ENCODE measurements at regions not wholly inside any gene's neighbourhood (a gene's known extent, or its start where the extent isn't known, plus 50 kb on each side); places are given as distances from the start of the nearest gene placed in this dataset.

GRCh38 chr1:218078916-218079315, 206.2 kb upstream of the RRP15 start:
- DNase-seq (ENCODE audit: low read depth), result no peak
- no peak for TF ChIP-seq CTCF (IDR thresholded peaks at IDR 0.05; ENCODE audit: insufficient read depth, low read depth, low read length, missing control alignments)
- no peak overlapping the region for H3K4me3 ChIP-seq (ENCODE audit: low read length)

- no peak for TF ChIP-seq CTCF (IDR thresholded peaks at IDR 0.05; ENCODE audit: insufficient read depth, low read depth, low read length, missing control alignments)
- no peak overlapping the region for H3K4me3 ChIP-seq (ENCODE audit: low read length)
- DNase-seq (ENCODE audit: low read depth), result no peak
Observed at GRCh38 chr1:218079347-218079746, 205.7 kb upstream of the RRP15 start.

- TF ChIP-seq CTCF (IDR thresholded peaks at IDR 0.05; ENCODE audit: insufficient read depth, low read depth, low read length, missing control alignments), result no peak
- DNase-seq (ENCODE audit: low read depth), result no peak
- no peak overlapping the region for H3K4me3 ChIP-seq (ENCODE audit: low read length)
Observed at GRCh38 chr1:218079820-218080219, 205.3 kb upstream of the RRP15 start.

GRCh38 chr1:218080863-218081262, 204.2 kb upstream of the RRP15 start:
- TF ChIP-seq CTCF (IDR thresholded peaks at IDR 0.05; ENCODE audit: insufficient read depth, low read depth, low read length, missing control alignments), result no peak
- DNase-seq (ENCODE audit: low read depth), result no peak
- no peak overlapping the region for H3K4me3 ChIP-seq (ENCODE audit: low read length)

GRCh38 chr1:218081358-218081757, 203.7 kb upstream of the RRP15 start:
- no peak for TF ChIP-seq CTCF (IDR thresholded peaks at IDR 0.05; ENCODE audit: insufficient read depth, low read depth, low read length, missing control alignments)
- no peak overlapping the region for H3K4me3 ChIP-seq (ENCODE audit: low read length)
- no peak for DNase-seq (ENCODE audit: low read depth)

GRCh38 chr1:218090459-218090858, 194.6 kb upstream of the RRP15 start:
- TF ChIP-seq CTCF (IDR thresholded peaks at IDR 0.05; ENCODE audit: insufficient read depth, low read depth, low read length, missing control alignments), result no peak
- H3K4me3 ChIP-seq (ENCODE audit: low read length), result no peak overlapping the region
- DNase-seq (ENCODE audit: low read depth), result no peak

- no peak for TF ChIP-seq CTCF (IDR thresholded peaks at IDR 0.05; ENCODE audit: insufficient read depth, low read depth, low read length, missing control alignments)
- H3K4me3 ChIP-seq (ENCODE audit: low read length), result no peak overlapping the region
- no peak for DNase-seq (ENCODE audit: low read depth)
Observed at GRCh38 chr1:218101409-218101808, 183.7 kb upstream of the RRP15 start.
